ENCODE measurements at regions not wholly inside any gene's neighbourhood (a gene's known extent, or its start where the extent isn't known, plus 50 kb on each side); places are given as distances from the start of the nearest gene placed in this dataset.

- H2AFZ ChIP-seq (ENCODE audit: insufficient read depth, low read depth, low read length, poor library complexity, severe bottlenecking), result no peak overlapping the region
- WGBS (ENCODE audit: insufficient coverage), result no CpG with 5 or more reads among the region's 2 CpGs
- H3K9ac ChIP-seq (ENCODE audit: insufficient read depth, low read length, poor library complexity, severe bottlenecking), result no peak overlapping the region
- H3K36me3 Mint-ChIP-seq, result no peaks in the 10 kb centered on the region
- no peaks in the 10 kb centered on the region for H3K4me1 Mint-ChIP-seq
- intact Hi-C loops (cut with micrococcal nuclease), result no loop called here
- H3K9me3 Mint-ChIP-seq, result peaks cover 0 to 7% (median 4%) of the 10 kb centered on the region in 7 donors
- no peak for DNase-seq
- TF ChIP-seq CTCF (IDR thresholded peaks at IDR 0.05), result no peak
- no peak overlapping the region for H3K4me3 ChIP-seq (replicated peaks in 1 of 3; ENCODE audit: low read depth in 2 of 3, low read length in 3 of 3)
- H3K4me2 ChIP-seq (replicated peaks; ENCODE audit: extremely low read depth, low read length, poor library complexity, severe bottlenecking), result no peak overlapping the region
- H3K79me2 ChIP-seq (ENCODE audit: insufficient read depth, low read length), result no peaks in the 10 kb centered on the region
- no peaks in the 10 kb centered on the region for H3K27me3 ChIP-seq (ENCODE audit: control insufficient read depth in 2 of 2, insufficient read depth in 2 of 2, low read length in 2 of 2)
- no peak overlapping the region for H3K27ac Mint-ChIP-seq
- H4K20me1 ChIP-seq (ENCODE audit: insufficient read depth, low read length), result no peaks in the 10 kb centered on the region
- H3K4me3 Mint-ChIP-seq, result no peak overlapping the region
- H3K27ac ChIP-seq (ENCODE audit: low read depth in 1 of 2, low read length in 2 of 2), result no peak overlapping the region
- H3K36me3 ChIP-seq (replicated peaks in 1 of 2; ENCODE audit: control insufficient read depth in 1 of 2, insufficient read depth in 2 of 2, low read length in 2 of 2), result no peaks in the 10 kb centered on the region
- no peaks in the 10 kb centered on the region for H3K9me3 ChIP-seq (replicated peaks in 1 of 2; ENCODE audit: control insufficient read depth in 1 of 2, insufficient read depth in 1 of 2, low read length in 2 of 2)
- H3K27me3 Mint-ChIP-seq (ENCODE audit: low read depth in 3 of 3), result peaks cover 0 to 1% (median 0%) of the 10 kb centered on the region in 3 donors
- H3K4me1 ChIP-seq (ENCODE audit: control insufficient read depth in 1 of 2, insufficient read depth in 2 of 2, low read length in 2 of 2), result no peaks in the 10 kb centered on the region
Observed at GRCh38 chr5:164540174-164540573, 1034.8 kb downstream of the MAT2B start.

DNA sequence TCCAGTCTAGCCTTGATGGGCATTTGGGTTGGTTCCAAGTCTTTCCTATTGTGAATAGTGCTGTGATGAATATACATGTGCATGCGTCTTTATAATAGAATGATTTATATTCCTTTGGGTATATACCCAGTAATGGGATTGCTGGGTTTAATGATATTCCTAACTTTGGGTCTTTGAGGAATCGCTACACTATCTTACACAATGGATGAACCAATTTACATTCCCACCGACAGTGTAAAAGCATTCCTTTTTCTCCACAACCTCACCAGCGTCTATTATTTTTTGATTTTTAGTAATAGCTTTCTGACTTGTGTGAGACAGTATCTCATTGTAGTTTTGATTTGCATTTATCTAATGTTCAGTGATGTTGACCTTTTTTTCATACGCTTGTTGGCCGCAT is 1040.1 kb downstream of the MAT2B start:
- Histone ChIP-seq H3K9me3 (replicated peaks in 1 of 2; ENCODE audit: control insufficient read depth in 1 of 2, insufficient read depth in 1 of 2, low read length in 2 of 2) (no peaks in the 10 kb centered on the region), H3K27ac (ENCODE audit: low read depth in 1 of 2, low read length in 2 of 2) (no peak overlapping the region), H4K20me1 (ENCODE audit: insufficient read depth, low read length) (no peaks in the 10 kb centered on the region), H3K4me1 (ENCODE audit: control insufficient read depth in 1 of 2, insufficient read depth in 2 of 2, low read length in 2 of 2) (no peaks in the 10 kb centered on the region), H3K27me3 (ENCODE audit: control insufficient read depth in 2 of 2, insufficient read depth in 2 of 2, low read length in 2 of 2) (no peaks in the 10 kb centered on the region), H3K36me3 (replicated peaks in 1 of 2; ENCODE audit: control insufficient read depth in 1 of 2, insufficient read depth in 2 of 2, low read length in 2 of 2) (no peaks in the 10 kb centered on the region), H3K9ac (ENCODE audit: insufficient read depth, low read length, poor library complexity, severe bottlenecking) (no peak overlapping the region), H3K4me2 (replicated peaks; ENCODE audit: extremely low read depth, low read length, poor library complexity, severe bottlenecking) (no peak overlapping the region), H3K79me2 (ENCODE audit: insufficient read depth, low read length) (no peaks in the 10 kb centered on the region), H2AFZ (ENCODE audit: insufficient read depth, low read depth, low read length, poor library complexity, severe bottlenecking) (no peak overlapping the region), H3K4me3 (replicated peaks in 1 of 3; ENCODE audit: low read depth in 2 of 3, low read length in 3 of 3) (no peak overlapping the region)
- Mint-ChIP-seq H3K27me3 (ENCODE audit: low read depth in 3 of 3) (peaks cover 0 to 2% (median 0%) of the 10 kb centered on the region in 3 donors), H3K27ac (no peak overlapping the region), H3K4me3 (no peak overlapping the region), H3K36me3 (no peaks in the 10 kb centered on the region), H3K9me3 (peaks cover 0 to 13% (median 4%) of the 10 kb centered on the region in 7 donors), H3K4me1 (no peaks in the 10 kb centered on the region)
- DNase-seq, result no peak
- no CpG with 5 or more reads among the region's 6 CpGs for WGBS (ENCODE audit: insufficient coverage)
- TF ChIP-seq CTCF (IDR thresholded peaks at IDR 0.05), result no peak
- intact Hi-C loops (cut with micrococcal nuclease), result no loop called here

Data from CD14-positive monocyte (primary cell).